ENCODE measurements at regions not wholly inside any gene's neighbourhood (a gene's known extent, or its start where the extent isn't known, plus 50 kb on each side); places are given as distances from the start of the nearest gene placed in this dataset.

DNA sequence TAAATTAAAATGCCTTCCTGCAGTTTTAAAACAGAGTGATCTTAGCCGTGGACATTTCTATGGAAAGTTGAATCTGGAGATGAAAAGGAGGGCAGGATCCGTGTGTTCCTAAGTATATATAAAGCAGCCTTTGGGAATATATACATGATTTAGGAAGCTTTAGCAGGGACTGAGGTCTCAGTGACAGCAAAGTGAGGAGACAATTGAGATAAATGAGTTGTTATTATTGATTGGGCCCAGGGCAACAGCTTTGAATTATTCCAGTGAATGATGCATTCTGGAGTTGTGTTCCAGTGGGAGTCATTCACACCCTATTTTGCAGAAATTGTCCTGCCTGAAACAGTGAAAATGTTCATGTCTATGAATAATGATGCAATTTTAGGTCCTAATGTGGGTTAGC lies 281.4 kb downstream of the BCHE start:
- Histone ChIP-seq H3K4me1 (ENCODE audit: control insufficient read depth in 5 of 5, insufficient read depth in 5 of 5, low read length in 5 of 5) (no peaks in the 10 kb centered on the region), H3K27ac (ENCODE audit: low read depth in 1 of 2, low read length in 1 of 2) (no peak overlapping the region), H3K9me3 (ENCODE audit: control insufficient read depth in 4 of 4, insufficient read depth in 3 of 4, low read length in 3 of 4) (no peaks in the 10 kb centered on the region), H3K27me3 (ENCODE audit: control insufficient read depth in 3 of 3, insufficient read depth in 3 of 3, low read length in 2 of 3) (no peaks in the 10 kb centered on the region), H3K36me3 (ENCODE audit: control insufficient read depth in 4 of 4, insufficient read depth in 4 of 4, low read length in 4 of 4) (no peaks in the 10 kb centered on the region), H3K4me3 (no peak overlapping the region), H3K9ac (ENCODE audit: insufficient read depth in 1 of 2, low read length in 2 of 2) (no peak overlapping the region)
- DNase-seq, result no peak
- TF ChIP-seq, protein P1, sequence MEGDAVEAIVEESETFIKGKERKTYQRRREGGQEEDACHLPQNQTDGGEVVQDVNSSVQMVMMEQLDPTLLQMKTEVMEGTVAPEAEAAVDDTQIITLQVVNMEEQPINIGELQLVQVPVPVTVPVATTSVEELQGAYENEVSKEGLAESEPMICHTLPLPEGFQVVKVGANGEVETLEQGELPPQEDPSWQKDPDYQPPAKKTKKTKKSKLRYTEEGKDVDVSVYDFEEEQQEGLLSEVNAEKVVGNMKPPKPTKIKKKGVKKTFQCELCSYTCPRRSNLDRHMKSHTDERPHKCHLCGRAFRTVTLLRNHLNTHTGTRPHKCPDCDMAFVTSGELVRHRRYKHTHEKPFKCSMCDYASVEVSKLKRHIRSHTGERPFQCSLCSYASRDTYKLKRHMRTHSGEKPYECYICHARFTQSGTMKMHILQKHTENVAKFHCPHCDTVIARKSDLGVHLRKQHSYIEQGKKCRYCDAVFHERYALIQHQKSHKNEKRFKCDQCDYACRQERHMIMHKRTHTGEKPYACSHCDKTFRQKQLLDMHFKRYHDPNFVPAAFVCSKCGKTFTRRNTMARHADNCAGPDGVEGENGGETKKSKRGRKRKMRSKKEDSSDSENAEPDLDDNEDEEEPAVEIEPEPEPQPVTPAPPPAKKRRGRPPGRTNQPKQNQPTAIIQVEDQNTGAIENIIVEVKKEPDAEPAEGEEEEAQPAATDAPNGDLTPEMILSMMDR (IDR thresholded peaks at IDR 0.05; ENCODE audit: control extremely low read depth, extremely low read depth), result no peak
- 82 to 85% methylated on average over 2 of the region's 2 CpGs for WGBS, 2 donors
- ATAC-seq (ENCODE audit: insufficient read depth, low FRiP score), result no peak

DNA sequence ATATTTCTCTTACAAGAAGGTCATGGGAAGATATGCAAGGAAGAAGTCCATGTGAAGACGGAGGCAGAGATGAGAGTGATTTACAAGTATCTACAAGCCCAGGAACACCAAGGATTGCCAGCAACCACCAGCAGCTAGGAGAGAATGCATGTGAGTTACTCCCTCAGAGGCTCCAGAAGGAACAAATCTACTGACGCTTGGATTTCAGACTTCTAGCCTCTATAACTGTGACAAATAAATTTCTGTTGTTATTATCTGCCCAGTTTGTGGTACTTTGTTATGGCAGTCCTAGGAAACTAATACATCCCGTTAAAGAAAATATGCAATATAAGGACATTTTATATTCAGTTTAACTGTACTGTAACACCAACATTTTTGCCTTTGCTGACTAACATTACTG lies 283.9 kb downstream of the BCHE start:
- Histone ChIP-seq H3K9me3 (ENCODE audit: control insufficient read depth in 4 of 4, insufficient read depth in 3 of 4, low read length in 3 of 4) (peaks cover 0 to 2% (median 0%) of the 10 kb centered on the region in 4 donors), H3K27me3 (ENCODE audit: control insufficient read depth in 3 of 3, insufficient read depth in 3 of 3, low read length in 2 of 3) (no peaks in the 10 kb centered on the region), H3K9ac (ENCODE audit: insufficient read depth in 1 of 2, low read length in 2 of 2) (no peak overlapping the region), H3K27ac (ENCODE audit: low read depth in 1 of 2, low read length in 1 of 2) (no peak overlapping the region), H3K4me3 (no peak overlapping the region), H3K36me3 (ENCODE audit: control insufficient read depth in 4 of 4, insufficient read depth in 4 of 4, low read length in 4 of 4) (no peaks in the 10 kb centered on the region), H3K4me1 (ENCODE audit: control insufficient read depth in 5 of 5, insufficient read depth in 5 of 5, low read length in 5 of 5) (no peaks in the 10 kb centered on the region)
- WGBS, 2 donors, result 76 to 78% methylated on average over 3 of the region's 3 CpGs
- peak in 2 of 3 donors; percentile 50 to 59 for DNase-seq
- ATAC-seq (ENCODE audit: insufficient read depth, low FRiP score), result no peak
- TF ChIP-seq, protein P1 (IDR thresholded peaks at IDR 0.05; ENCODE audit: control extremely low read depth, extremely low read depth), result no peak

DNA sequence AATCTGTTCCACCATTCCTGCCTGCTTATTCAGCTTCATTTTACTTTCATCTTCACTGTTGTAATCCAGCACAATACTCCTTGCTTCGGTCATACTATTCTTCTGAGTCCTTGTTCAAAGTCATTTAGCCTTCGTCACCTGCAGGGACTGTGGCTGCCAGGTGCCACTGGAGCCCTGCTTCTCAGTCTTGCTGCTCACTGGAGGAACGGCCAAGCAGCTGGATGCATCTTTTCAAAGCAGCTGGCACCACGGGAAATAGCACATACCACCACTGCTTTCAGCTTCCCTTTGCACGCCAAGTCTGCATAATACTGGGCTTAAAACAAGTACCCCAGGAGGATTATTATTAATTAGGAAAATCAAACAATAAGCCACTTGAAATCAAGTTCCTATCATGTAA lies 287.6 kb downstream of the BCHE start:
- H3K9me3 ChIP-seq (ENCODE audit: control insufficient read depth in 4 of 4, insufficient read depth in 3 of 4, low read length in 3 of 4), result peaks cover 0 to 2% (median 0%) of the 10 kb centered on the region in 4 donors
- TF ChIP-seq, protein P1 (IDR thresholded peaks at IDR 0.05; ENCODE audit: control extremely low read depth, extremely low read depth), result no peak
- H3K27me3 ChIP-seq (ENCODE audit: control insufficient read depth in 3 of 3, insufficient read depth in 3 of 3, low read length in 2 of 3), result no peaks in the 10 kb centered on the region
- H3K4me3 ChIP-seq, result no peak overlapping the region
- no peaks in the 10 kb centered on the region for H3K4me1 ChIP-seq (ENCODE audit: control insufficient read depth in 5 of 5, insufficient read depth in 5 of 5, low read length in 5 of 5)
- no peak overlapping the region for H3K9ac ChIP-seq (ENCODE audit: insufficient read depth in 1 of 2, low read length in 2 of 2)
- ATAC-seq (ENCODE audit: insufficient read depth, low FRiP score), result no peak
- WGBS, 2 donors, result 61 to 62% methylated on average over 5 of the region's 5 CpGs
- no peak overlapping the region for H3K27ac ChIP-seq (ENCODE audit: low read depth in 1 of 2, low read length in 1 of 2)
- no peak for DNase-seq
- no peaks in the 10 kb centered on the region for H3K36me3 ChIP-seq (ENCODE audit: control insufficient read depth in 4 of 4, insufficient read depth in 4 of 4, low read length in 4 of 4)

DNA sequence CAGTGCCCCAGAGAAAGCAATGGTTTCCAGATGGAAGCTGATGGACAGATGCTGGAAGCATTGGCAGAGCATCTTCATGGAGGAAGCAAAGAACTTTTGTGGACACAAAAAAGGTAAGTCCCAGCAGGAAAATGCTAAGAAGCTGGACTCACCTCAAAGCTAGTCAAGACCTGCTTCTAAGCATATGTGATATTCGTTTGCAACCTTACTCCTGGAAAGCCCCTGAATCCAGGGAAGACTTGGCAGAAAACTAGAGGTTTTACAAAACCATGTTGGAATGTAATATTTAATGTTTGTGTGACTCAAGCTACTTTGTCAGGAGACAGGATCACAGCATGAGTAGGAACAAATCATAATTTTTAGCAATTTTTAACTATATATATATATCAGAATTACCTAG lies 288.2 kb downstream of the BCHE start:
- DNase-seq (no peak), ATAC-seq (ENCODE audit: insufficient read depth, low FRiP score) (no peak)
- H3K27me3 ChIP-seq (ENCODE audit: control insufficient read depth in 3 of 3, insufficient read depth in 3 of 3, low read length in 2 of 3), result no peaks in the 10 kb centered on the region
- TF ChIP-seq, protein P1 (IDR thresholded peaks at IDR 0.05; ENCODE audit: control extremely low read depth, extremely low read depth), result no peak
- H3K4me1 ChIP-seq (ENCODE audit: control insufficient read depth in 5 of 5, insufficient read depth in 5 of 5, low read length in 5 of 5), result no peaks in the 10 kb centered on the region
- H3K9ac ChIP-seq (ENCODE audit: insufficient read depth in 1 of 2, low read length in 2 of 2), result no peak overlapping the region
- no peak overlapping the region for H3K27ac ChIP-seq (ENCODE audit: low read depth in 1 of 2, low read length in 1 of 2)
- no peak overlapping the region for H3K4me3 ChIP-seq
- WGBS, 2 donors, result 47 to 48% methylated on average over 1 of the region's 1 CpG
- peaks cover 0 to 2% (median 0%) of the 10 kb centered on the region in 4 donors for H3K9me3 ChIP-seq (ENCODE audit: control insufficient read depth in 4 of 4, insufficient read depth in 3 of 4, low read length in 3 of 4)
- H3K36me3 ChIP-seq (ENCODE audit: control insufficient read depth in 4 of 4, insufficient read depth in 4 of 4, low read length in 4 of 4), result no peaks in the 10 kb centered on the region
